ENCODE measurements at regions not wholly inside any gene's neighbourhood (a gene's known extent, or its start where the extent isn't known, plus 50 kb on each side); places are given as distances from the start of the nearest gene placed in this dataset.

- DNase-seq (ENCODE audit: low read depth in 2 of 2) = no peak
Observed at GRCh38 chr3:159609625-159610024, 379.0 kb upstream of the IL12A start.

DNA sequence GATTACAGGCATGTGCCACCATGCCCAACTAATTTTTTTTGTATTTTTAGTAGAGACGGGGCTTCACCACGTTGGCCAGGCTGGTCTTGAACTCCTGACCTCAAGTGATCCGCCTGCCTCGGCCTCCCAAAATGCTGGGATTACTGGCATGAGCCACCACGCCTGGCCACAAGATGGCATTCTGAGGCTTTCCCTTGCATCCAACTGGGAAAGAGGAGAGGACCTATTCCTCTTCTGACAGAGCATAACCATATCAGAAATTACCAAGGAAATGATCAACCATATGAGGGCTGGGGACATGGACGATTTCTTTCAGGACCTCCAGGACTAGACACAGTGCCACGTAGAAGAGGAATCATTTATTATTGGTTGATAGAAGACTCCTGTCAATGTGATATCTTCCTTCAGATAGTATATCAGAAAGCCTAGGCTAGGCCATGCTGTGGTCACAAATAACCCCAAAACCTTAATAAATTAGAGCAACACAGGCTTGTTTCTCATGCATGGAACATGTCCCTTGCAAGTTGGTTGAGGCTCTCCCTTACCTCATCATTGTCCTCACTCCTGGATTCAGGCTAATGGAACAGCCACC is 372.3 kb upstream of the IL12A start:
- DNase-seq (ENCODE audit: low read depth in 2 of 2) = no peak

DNA sequence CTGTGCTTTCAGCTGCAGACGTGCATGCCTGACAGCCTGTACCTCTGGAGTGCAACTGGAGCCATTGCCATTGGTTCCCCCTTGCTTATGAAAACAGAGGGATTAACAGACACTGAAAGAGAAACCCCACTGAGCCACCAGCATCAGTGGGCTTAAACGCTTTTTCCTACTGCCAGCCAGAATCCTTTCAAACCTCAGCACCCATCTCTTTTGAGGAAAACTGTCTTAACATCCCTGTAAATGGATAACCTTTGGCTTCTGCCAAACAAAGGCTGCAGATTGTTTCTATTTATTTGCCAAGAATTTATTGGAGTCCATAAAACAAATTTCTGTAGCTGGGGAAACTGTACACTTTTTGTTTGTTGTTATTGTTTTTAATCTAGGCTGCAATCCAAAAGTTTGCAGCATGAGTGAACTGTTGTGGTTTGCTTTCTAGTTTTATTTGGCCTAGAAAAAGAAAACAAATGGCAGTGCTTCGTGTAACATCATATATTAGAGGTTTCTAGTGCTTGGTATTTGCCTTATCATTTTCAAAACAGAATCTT is 369.2 kb upstream of the IL12A start:
- DNase-seq (ENCODE audit: low read depth in 2 of 2) = no peak

- DNase-seq (ENCODE audit: low read depth in 2 of 2) = no peak
Observed at GRCh38 chr3:159620281-159620680, 368.4 kb upstream of the IL12A start.

DNA sequence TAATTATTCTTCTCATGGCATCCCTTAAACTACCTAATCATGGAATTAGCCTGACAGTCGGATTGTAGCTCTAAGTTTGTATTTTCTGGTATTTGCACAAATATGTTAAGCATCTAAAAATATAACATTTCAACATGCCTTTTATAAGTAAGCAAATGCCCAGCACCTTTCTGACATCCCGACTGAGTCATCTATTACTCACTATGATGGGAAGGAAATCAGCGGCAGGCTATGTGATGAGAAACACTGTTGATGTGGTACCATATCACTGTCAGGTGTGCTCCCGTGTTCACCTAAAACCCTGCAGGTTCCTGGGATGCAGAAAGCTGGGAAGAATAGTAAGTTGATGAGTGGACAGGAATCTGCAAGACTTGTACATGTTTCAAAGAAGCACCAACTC is 367.8 kb upstream of the IL12A start:
- no peak for DNase-seq (ENCODE audit: low read depth in 2 of 2)

DNA sequence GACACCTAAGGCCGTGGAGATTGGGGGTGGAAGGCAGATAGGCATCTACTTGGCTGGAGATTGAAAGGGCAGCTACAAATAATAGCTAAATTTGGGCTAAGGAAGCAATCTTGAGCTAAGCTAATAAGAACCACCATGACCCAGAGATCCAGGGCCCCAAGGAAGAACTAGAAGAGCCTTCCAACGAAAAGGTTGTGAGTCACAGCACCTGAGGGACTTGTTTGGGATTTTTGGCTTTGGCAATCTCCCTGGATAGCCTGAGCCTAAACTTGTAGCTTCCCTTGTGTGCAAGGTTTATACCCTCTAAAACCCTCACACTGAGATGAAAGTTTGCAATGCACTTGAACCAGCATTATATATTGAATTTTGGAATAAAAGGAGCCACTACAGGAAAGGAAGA is 364.0 kb upstream of the IL12A start:
- DNase-seq (ENCODE audit: low read depth in 2 of 2) = no peak

DNA sequence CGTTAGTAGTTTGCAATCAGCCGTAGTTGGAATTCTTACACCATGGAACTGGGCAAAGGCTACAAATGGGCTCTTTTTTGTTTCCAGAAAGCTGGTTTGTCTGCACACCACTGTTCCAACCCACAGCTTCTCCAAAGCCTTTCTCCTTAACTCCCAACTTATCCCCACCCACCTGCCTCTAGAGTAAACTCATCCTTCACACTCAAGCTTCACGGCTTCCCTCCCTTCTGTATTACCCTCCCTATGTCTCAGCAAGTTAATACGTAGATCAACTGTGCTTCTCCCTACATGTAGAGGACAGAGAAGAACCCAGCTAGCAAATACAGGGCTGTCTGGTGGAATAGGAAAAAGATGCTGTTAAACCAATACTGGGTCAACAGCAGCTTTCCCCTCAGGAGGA is 363.0 kb upstream of the IL12A start:
- DNase-seq (ENCODE audit: low read depth in 2 of 2) = no peak

DNA sequence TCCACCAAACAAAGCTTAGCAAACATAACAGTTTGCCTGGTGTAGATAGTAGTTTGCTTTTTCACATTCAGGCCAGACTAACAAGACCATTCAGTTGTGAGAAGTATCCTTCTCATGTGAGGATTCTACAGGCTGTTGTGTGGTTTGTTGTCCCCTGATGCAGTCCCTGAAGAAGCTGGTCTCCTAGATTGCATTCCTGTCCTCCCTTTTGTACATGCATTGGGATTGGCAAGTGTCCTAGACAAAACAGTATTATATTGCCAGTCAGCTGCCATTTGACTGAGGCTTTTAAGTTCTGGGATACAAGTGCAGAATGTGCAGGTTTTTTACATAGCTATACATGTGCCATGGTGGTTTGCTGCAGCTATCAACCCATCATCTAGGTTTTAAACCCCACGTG is 362.0 kb upstream of the IL12A start:
- no peak for DNase-seq (ENCODE audit: low read depth in 2 of 2)

DNA sequence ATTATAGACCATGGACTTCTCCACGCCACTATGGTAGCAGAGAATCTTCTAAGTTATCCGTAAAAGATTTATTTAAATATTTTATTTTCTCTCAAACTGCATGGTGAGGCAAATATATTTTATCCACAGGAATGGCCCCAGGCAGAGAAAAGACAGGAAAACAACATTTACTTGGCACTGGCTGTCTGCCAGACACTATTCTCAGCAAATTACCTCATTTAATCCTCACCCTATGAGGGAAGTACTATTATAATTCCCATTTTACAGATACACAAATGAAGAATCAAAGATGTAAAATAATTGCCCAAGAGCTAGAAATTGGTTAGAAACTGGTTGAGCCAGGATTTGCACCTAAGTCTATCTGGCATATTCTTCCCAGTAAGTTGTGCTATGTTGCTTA is 361.4 kb upstream of the IL12A start:
- DNase-seq (ENCODE audit: low read depth in 2 of 2) = no peak

- DNase-seq (ENCODE audit: low read depth in 2 of 2) = no peak
Observed at GRCh38 chr3:159627634-159628033, 361.0 kb upstream of the IL12A start.

- DNase-seq (ENCODE audit: low read depth in 2 of 2) = no peak
Observed at GRCh38 chr3:159629329-159630084, 359.1 kb upstream of the IL12A start.

DNA sequence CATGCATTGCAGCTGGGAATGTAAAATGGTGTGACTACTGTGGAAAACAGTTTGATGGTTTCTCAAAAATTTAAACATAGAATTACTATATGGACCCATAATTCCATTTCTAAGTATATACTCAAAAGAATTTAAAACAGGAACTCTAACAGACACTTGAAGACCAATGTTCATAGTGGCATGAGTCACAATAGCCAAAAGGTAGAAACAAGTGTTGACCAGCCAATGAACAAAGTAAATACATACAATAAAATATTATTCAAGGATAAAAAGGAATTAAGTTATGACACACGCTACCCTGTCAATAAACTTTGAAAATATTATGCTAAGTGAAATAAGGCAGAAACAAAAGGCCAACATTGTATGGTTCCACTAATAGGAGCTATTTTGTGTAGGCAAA is 357.4 kb upstream of the IL12A start:
- no peak for DNase-seq (ENCODE audit: low read depth in 2 of 2)

- DNase-seq (ENCODE audit: low read depth in 2 of 2) = no peak
Observed at GRCh38 chr3:159632128-159632527, 356.5 kb upstream of the IL12A start.

DNA sequence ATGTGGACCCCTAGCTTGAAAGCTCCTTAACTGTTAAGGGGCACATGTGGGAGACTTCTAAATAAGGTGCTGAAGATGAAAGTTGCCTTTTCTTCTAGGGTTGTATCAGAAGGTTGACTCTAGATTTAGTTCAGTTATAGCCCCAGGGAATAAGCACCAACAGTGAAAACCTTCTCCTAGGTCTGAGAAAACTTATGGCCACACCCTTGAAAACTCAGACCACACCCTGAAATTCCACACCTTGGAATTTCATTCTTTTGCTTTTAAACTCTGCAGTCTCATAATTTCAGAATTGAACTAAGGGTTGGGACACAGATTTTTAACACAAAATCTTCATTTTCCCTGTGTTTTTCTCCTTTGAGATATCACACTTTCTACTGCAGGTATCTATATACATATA is 355.8 kb upstream of the IL12A start:
- DNase-seq (ENCODE audit: low read depth in 2 of 2) = no peak

- no peak for DNase-seq (ENCODE audit: low read depth in 2 of 2)
Observed at GRCh38 chr3:159634483-159634882, 354.2 kb upstream of the IL12A start.

GRCh38 chr3:159635047-159635641 is 353.5 kb upstream of the IL12A start:
- no peak for DNase-seq (ENCODE audit: low read depth in 2 of 2)

GRCh38 chr3:159637883-159638542 is 350.6 kb upstream of the IL12A start:
- DNase-seq (ENCODE audit: low read depth in 2 of 2) = no peak

- DNase-seq (ENCODE audit: low read depth in 2 of 2) = no peak
Observed at GRCh38 chr3:159640225-159640624, 348.4 kb upstream of the IL12A start.

GRCh38 chr3:159643406-159643805 is 345.2 kb upstream of the IL12A start:
- DNase-seq (ENCODE audit: low read depth in 2 of 2) = no peak

GRCh38 chr3:159645874-159646273 is 342.8 kb upstream of the IL12A start:
- no peak for DNase-seq (ENCODE audit: low read depth in 2 of 2)

DNA sequence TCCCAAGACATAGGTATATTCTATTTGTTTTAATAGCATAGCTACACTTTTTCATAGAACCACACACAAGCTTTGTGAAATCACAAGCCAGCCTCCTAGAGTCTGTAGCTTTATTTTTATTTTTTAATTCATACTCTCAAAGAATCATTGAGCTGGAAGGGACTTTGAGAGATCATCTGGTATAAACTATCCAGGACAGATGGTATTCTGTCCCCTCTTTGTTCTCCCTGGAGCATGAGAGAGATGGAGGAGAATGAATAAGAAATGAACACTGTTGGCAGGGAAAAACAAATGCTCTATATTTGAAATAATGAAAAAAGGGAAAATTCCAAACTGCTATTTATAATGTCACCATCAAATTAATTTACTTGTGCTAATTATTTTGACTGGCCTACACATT is 338.7 kb upstream of the IL12A start:
- no peak for DNase-seq (ENCODE audit: low read depth in 2 of 2)

DNA sequence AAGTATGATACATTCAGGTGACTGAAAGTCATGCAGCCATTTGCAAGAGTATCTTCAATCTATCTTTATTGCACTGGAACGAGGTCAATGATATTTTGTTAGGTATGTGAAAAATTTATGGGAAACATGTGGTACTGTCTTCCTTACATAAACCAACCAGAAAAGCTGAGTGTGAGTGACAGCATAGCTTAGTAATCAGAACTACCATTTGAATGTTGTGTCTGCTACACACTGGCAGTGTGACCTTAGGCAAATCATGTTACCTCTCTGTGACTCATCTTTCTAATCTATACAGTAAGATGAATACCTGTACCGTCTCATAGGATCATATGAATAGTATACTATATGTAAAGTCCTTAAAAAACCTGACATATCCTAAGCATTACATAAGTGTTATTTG is 337.9 kb upstream of the IL12A start:
- no peak for DNase-seq (ENCODE audit: low read depth in 2 of 2)

DNA sequence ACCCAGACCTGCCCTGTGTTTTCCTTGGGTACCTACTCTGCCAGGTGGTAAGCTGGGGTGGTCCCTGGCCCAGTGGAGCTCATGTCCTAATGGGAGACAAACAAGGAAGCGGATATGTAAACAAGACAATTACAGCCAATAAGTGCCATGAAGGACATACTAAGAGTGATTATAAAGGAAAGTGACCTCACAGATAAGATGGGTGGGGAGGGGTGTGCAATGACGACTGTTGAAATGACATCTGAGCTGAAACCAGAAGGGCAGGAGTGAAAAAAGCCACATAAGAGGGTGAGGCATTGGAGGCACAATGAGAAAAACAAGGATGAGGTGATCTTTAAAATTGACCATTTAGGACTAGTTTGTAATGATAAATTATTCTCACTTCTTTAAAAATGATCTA is 336.2 kb upstream of the IL12A start:
- no peak for DNase-seq (ENCODE audit: low read depth in 2 of 2)

All from stimulated activated CD8-positive, alpha-beta memory T cell treated with anti-CD3 and anti-CD28 coated beads, Interleukin-15, amount 100 ng/mL, for 48 hours (primary cell).